Jurkat, Clone E6-1 (cell line): ENCODE measurements at regions not wholly inside any gene's neighbourhood (a gene's known extent, or its start where the extent isn't known, plus 50 kb on each side); places are given as distances from the start of the nearest gene placed in this dataset.

Experiments
- DNase-seq: peaks from one replicate; pipeline ENCODE4 v3.0.0-alpha.2; 2011; ENCODE audit warnings: low read depth, low spot score
- H3K4me3 ChIP-seq: 2 replicates; pipeline ENCODE4 v1.5.1; 2011; ENCODE audit warnings: mild to moderate bottlenecking, low read length, control low read depth, moderate library complexity

- DNase-seq = no peak
- no peak overlapping the region for H3K4me3 ChIP-seq
Measured at GRCh38 chr6:166763606-166764472, 136.8 kb upstream of the RPS6KA2 start.

GRCh38 chr6:166761801-166762200, 134.8 kb upstream of the RPS6KA2 start:
- H3K4me3 ChIP-seq = no peak overlapping the region
- no peak for DNase-seq

- H3K4me3 ChIP-seq = no peak overlapping the region
- peak; percentile 70 for DNase-seq
Measured at GRCh38 chr6:166760288-166760687, 133.2 kb upstream of the RPS6KA2 start.

- DNase-seq = no peak
- peak overlapping the region; percentile 11 for H3K4me3 ChIP-seq
Measured at GRCh38 chr6:166758136-166758704, 131.2 kb upstream of the RPS6KA2 start.

GRCh38 chr6:166757232-166758135, 130.4 kb upstream of the RPS6KA2 start:
- peak overlapping the region; percentile 11 for H3K4me3 ChIP-seq
- peak; percentile 51 for DNase-seq

GRCh38 chr6:166754218-166755030, 127.4 kb upstream of the RPS6KA2 start:
- H3K4me3 ChIP-seq = no peak overlapping the region
- no peak for DNase-seq

GRCh38 chr6:166752928-166753721, 126.1 kb upstream of the RPS6KA2 start:
- DNase-seq = no peak
- no peak overlapping the region for H3K4me3 ChIP-seq

- no peak overlapping the region for H3K4me3 ChIP-seq
- DNase-seq = no peak
Measured at GRCh38 chr6:166752097-166752496, 125.0 kb upstream of the RPS6KA2 start.

GRCh38 chr6:166751051-166751595, 124.1 kb upstream of the RPS6KA2 start:
- peak overlapping the region; percentile 18; the same call in 1 of the 2 replicates for H3K4me3 ChIP-seq

GRCh38 chr6:166750108-166750793, 123.2 kb upstream of the RPS6KA2 start:
- DNase-seq = no peak
- no peak overlapping the region for H3K4me3 ChIP-seq

More at GRCh38 chr6:166751051-166751595, 124.1 kb upstream of the RPS6KA2 start:
- DNase-seq = peak; percentile 40

GRCh38 chr6:166749666-166750065, 122.6 kb upstream of the RPS6KA2 start:
- no peak overlapping the region for H3K4me3 ChIP-seq

GRCh38 chr6:166747644-166748595, 120.9 kb upstream of the RPS6KA2 start:
- H3K4me3 ChIP-seq = no peak overlapping the region
- no peak for DNase-seq

More at GRCh38 chr6:166749666-166750065, 122.6 kb upstream of the RPS6KA2 start:
- no peak for DNase-seq

GRCh38 chr6:166745801-166746668, 119.0 kb upstream of the RPS6KA2 start:
- H3K4me3 ChIP-seq = no peak overlapping the region
- DNase-seq = no peak

- H3K4me3 ChIP-seq = no peak overlapping the region
- DNase-seq = no peak
Measured at GRCh38 chr6:166744223-166745134, 117.4 kb upstream of the RPS6KA2 start.
